ENCODE measurements at regions not wholly inside any gene's neighbourhood (a gene's known extent, or its start where the extent isn't known, plus 50 kb on each side); places are given as distances from the start of the nearest gene placed in this dataset.

DNA sequence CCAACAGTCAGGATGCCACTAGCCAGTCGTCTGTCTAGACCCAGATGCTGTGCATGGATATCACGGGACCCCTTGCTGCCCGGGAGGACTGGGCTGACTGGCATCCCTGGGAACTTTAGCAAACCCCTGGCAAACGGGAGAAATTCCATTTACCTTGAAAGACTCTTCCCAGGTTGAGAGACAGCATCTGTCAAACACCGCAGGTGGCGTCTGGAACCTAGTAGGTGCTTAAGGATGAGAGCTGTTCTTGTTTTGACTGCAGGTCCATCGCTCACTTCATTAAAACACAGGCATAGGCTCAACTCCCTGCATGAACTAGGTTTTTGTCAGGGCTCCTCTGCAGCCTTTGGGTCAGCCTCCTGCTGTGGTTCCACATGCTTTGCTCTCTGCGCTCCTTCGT lies 546.3 kb downstream of the BCL11B start:
- H3K36me3 Mint-ChIP-seq (ENCODE audit: low read depth): no peaks in the 10 kb centered on the region

GRCh38 chr14:98726585-98727405 lies 545.2 kb downstream of the BCL11B start:
- Mint-ChIP-seq H3K9me3 (peaks cover under 1% of the 10 kb centered on the region), H3K36me3 (ENCODE audit: low read depth) (no peaks in the 10 kb centered on the region), H3K4me1 (peaks cover 18% of the 10 kb centered on the region), H3K27me3 (ENCODE audit: low read depth, poor library complexity) (peaks cover 18% of the 10 kb centered on the region), H3K27ac (no peak overlapping the region), H3K4me3 (no peak overlapping the region)
- no peak for DNase-seq
- TF ChIP-seq, protein P1, sequence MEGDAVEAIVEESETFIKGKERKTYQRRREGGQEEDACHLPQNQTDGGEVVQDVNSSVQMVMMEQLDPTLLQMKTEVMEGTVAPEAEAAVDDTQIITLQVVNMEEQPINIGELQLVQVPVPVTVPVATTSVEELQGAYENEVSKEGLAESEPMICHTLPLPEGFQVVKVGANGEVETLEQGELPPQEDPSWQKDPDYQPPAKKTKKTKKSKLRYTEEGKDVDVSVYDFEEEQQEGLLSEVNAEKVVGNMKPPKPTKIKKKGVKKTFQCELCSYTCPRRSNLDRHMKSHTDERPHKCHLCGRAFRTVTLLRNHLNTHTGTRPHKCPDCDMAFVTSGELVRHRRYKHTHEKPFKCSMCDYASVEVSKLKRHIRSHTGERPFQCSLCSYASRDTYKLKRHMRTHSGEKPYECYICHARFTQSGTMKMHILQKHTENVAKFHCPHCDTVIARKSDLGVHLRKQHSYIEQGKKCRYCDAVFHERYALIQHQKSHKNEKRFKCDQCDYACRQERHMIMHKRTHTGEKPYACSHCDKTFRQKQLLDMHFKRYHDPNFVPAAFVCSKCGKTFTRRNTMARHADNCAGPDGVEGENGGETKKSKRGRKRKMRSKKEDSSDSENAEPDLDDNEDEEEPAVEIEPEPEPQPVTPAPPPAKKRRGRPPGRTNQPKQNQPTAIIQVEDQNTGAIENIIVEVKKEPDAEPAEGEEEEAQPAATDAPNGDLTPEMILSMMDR (IDR thresholded peaks at IDR 0.05): no peak

More for the DNA sequence above, 546.3 kb downstream of the BCL11B start:
- TF ChIP-seq, protein P1 (IDR thresholded peaks at IDR 0.05): no peak
- Mint-ChIP-seq H3K9me3 (peaks cover 5% of the 10 kb centered on the region), H3K4me1 (peaks cover 18% of the 10 kb centered on the region), H3K27me3 (ENCODE audit: low read depth, poor library complexity) (peaks cover 15% of the 10 kb centered on the region), H3K27ac (peak overlapping the region; percentile 86), H3K4me3 (no peak overlapping the region)
- DNase-seq: no peak

GRCh38 chr14:98728024-98728423 lies 544.0 kb downstream of the BCL11B start:
- TF ChIP-seq, protein P1 (IDR thresholded peaks at IDR 0.05): no peak
- Mint-ChIP-seq H3K4me1 (peaks cover 18% of the 10 kb centered on the region), H3K36me3 (ENCODE audit: low read depth) (no peaks in the 10 kb centered on the region), H3K9me3 (no peaks in the 10 kb centered on the region), H3K4me3 (no peak overlapping the region), H3K27me3 (ENCODE audit: low read depth, poor library complexity) (peaks cover 12% of the 10 kb centered on the region), H3K27ac (no peak overlapping the region)
- no peak for DNase-seq

- DNase-seq: no peak
- TF ChIP-seq, protein P1 (IDR thresholded peaks at IDR 0.05): no peak
- peaks cover 18% of the 10 kb centered on the region for H3K4me1 Mint-ChIP-seq
- no peaks in the 10 kb centered on the region for H3K9me3 Mint-ChIP-seq
- H3K4me3 Mint-ChIP-seq: no peak overlapping the region
- no peak overlapping the region for H3K27ac Mint-ChIP-seq
- H3K36me3 Mint-ChIP-seq (ENCODE audit: low read depth): no peaks in the 10 kb centered on the region
- H3K27me3 Mint-ChIP-seq (ENCODE audit: low read depth, poor library complexity): peaks cover 12% of the 10 kb centered on the region
These were observed 543.2 kb downstream of the BCL11B start for GRCh38 chr14:98728836-98729235.

DNA sequence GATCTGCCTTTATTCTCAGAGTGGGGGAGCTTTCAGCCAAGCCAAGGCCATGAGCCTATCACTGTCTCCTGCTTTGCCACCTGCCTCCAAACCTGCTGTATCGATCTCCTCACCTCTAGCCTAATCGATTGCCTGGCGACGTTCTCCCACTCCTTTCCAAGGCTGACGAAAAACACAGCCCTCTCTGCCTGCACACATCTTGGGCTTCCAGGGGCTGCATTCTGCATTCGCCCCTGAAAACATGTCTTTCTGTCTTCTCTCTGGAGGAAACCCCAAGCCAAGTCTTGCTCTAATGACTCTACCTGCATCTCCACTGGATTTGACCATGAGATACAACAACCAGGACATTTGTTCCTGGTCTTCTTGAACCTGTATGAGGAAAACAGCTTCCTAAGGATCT lies 540.7 kb downstream of the BCL11B start:
- peaks cover 2% of the 10 kb centered on the region for H3K4me1 Mint-ChIP-seq
- H3K4me3 Mint-ChIP-seq: no peak overlapping the region
- H3K9me3 Mint-ChIP-seq: no peaks in the 10 kb centered on the region
- H3K27ac Mint-ChIP-seq: no peak overlapping the region
- H3K36me3 Mint-ChIP-seq (ENCODE audit: low read depth): no peaks in the 10 kb centered on the region
- TF ChIP-seq, protein P1 (IDR thresholded peaks at IDR 0.05): no peak
- H3K27me3 Mint-ChIP-seq (ENCODE audit: low read depth, poor library complexity): peaks cover 15% of the 10 kb centered on the region
- no peak for DNase-seq

GRCh38 chr14:98731701-98732100 lies 540.3 kb downstream of the BCL11B start:
- peaks cover 15% of the 10 kb centered on the region for H3K27me3 Mint-ChIP-seq (ENCODE audit: low read depth, poor library complexity)
- H3K4me1 Mint-ChIP-seq: no peaks in the 10 kb centered on the region
- no peaks in the 10 kb centered on the region for H3K36me3 Mint-ChIP-seq (ENCODE audit: low read depth)
- no peak overlapping the region for H3K4me3 Mint-ChIP-seq
- DNase-seq: no peak
- TF ChIP-seq, protein P1 (IDR thresholded peaks at IDR 0.05): no peak
- no peaks in the 10 kb centered on the region for H3K9me3 Mint-ChIP-seq
- H3K27ac Mint-ChIP-seq: no peak overlapping the region

All from nephron progenitor cell (in vitro differentiated cells).